GM10248 (cell line): ENCODE measurements at regions not wholly inside any gene's neighbourhood (a gene's known extent, or its start where the extent isn't known, plus 50 kb on each side); places are given as distances from the start of the nearest gene placed in this dataset.

Experiments
- CTCF ChIA-PET: fragments of 300-600 bp; sonication (Branson Sonifier 250); formaldehyde crosslinking; extraction: SDS; loops from one replicate; lab custom pipeline; 2021; ENCODE audit warnings: antibody characterized with exemption; lab: Yijun Ruan, JAX
- POLR2A ChIA-PET: fragments of 350-650 bp; sonication (Branson Sonifier 250); formaldehyde crosslinking; extraction: SDS; loops from one replicate; lab custom pipeline; 2020; ENCODE audit warnings: antibody characterized with exemption; lab: Yijun Ruan, JAX
- DNase-seq: peaks from one replicate; pipeline ENCODE4 v3.0.0; 2012; ENCODE audit errors: extremely low spot score
- CTCF ChIP-seq: IDR thresholded peaks from 2 replicates; pipeline ENCODE4 v1.5.1; 2012; ENCODE audit warnings: mild to moderate bottlenecking, low read depth; ENCODE audit errors: extremely low read depth, missing control alignments, control extremely low read depth

- no peak for TF ChIP-seq CTCF
- CTCF ChIA-PET = no interaction called here
- DNase-seq = no peak
- POLR2A ChIA-PET = no interaction called here
Observed at GRCh38 chr11:26144291-26144690, 187.6 kb upstream of the ANO3 start.

DNA sequence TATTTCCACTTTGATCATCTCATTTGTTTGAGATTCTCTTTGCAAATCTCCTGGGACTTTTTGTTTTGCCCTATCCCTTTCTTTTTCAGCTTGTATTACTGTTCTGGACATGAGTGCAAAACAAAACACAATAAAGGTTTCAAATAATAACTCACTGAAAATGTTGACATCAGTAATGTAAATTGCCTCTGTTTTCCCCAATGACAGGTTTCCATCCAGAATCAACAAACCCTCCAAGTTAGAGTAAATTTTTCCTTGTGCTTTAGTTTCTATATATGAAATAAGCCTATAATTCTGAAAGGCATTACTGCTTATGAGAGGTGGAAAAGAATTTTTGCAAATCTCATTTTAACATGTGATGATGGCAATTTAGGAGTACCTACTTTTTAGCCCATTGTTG lies 187.0 kb upstream of the ANO3 start:
- TF ChIP-seq CTCF = no peak
- ChIA-PET CTCF (no interaction called here), POLR2A (no interaction called here)
- no peak for DNase-seq

- ChIA-PET POLR2A (no interaction called here), CTCF (interaction anchor here (0.9 to 1.3 kb wide), 2 partner anchors 15 to 168 kb away, joined by 3 read pairs; no protein-coding TSS in a partner anchor)
- no peak for DNase-seq
- no peak for TF ChIP-seq CTCF
Observed at GRCh38 chr11:26149585-26149984, 182.3 kb upstream of the ANO3 start.

- TF ChIP-seq CTCF = no peak
- ChIA-PET CTCF (interaction anchor here (0.9 to 1.3 kb wide), 2 partner anchors 15 to 169 kb away, joined by 3 read pairs; no protein-coding TSS in a partner anchor), POLR2A (no interaction called here)
- no peak for DNase-seq
Observed at GRCh38 chr11:26150031-26150430, 181.9 kb upstream of the ANO3 start.

GRCh38 chr11:26158251-26158650 lies 173.7 kb upstream of the ANO3 start:
- no peak for DNase-seq
- ChIA-PET POLR2A (no interaction called here), CTCF (no interaction called here)
- TF ChIP-seq CTCF = no peak

GRCh38 chr11:26162291-26162690 lies 169.6 kb upstream of the ANO3 start:
- no peak for TF ChIP-seq CTCF
- no peak for DNase-seq
- CTCF ChIA-PET = no interaction called here
- POLR2A ChIA-PET = no interaction called here

GRCh38 chr11:26186389-26186788 lies 145.5 kb upstream of the ANO3 start:
- DNase-seq = no peak
- ChIA-PET POLR2A (no interaction called here), CTCF (no interaction called here)
- no peak for TF ChIP-seq CTCF
